DMS 273 (cell line): ENCODE measurements at regions not wholly inside any gene's neighbourhood (a gene's known extent, or its start where the extent isn't known, plus 50 kb on each side); places are given as distances from the start of the nearest gene placed in this dataset.

Source experiments
- DNase-seq: peaks from one replicate; lab custom pipeline; 2025; ENCODE audit not compliant: unreplicated experiment; lab: John Stamatoyannopoulos, UW

- peak; percentile 62 for DNase-seq
These were observed 205.5 kb downstream of the UBE2E3 start for GRCh38 chr2:181185948-181186347.

GRCh38 chr2:181188605-181189004 is 208.2 kb downstream of the UBE2E3 start:
- no peak for DNase-seq

- no peak for DNase-seq
These were observed 209.5 kb downstream of the UBE2E3 start for GRCh38 chr2:181189951-181190350.

- peak; percentile 65 for DNase-seq
These were observed 210.3 kb downstream of the UBE2E3 start for GRCh38 chr2:181190711-181191110.

- DNase-seq: no peak
These were observed 213.1 kb downstream of the UBE2E3 start for GRCh38 chr2:181193550-181193949.

- DNase-seq: no peak
These were observed 216.0 kb downstream of the UBE2E3 start for GRCh38 chr2:181196401-181196800.

GRCh38 chr2:181197140-181197760 is 216.8 kb downstream of the UBE2E3 start:
- no peak for DNase-seq

- DNase-seq: no peak
These were observed 217.9 kb downstream of the UBE2E3 start for GRCh38 chr2:181198183-181198864.

GRCh38 chr2:181203412-181203811 is 223.0 kb downstream of the UBE2E3 start:
- DNase-seq: no peak

GRCh38 chr2:181203916-181204315 is 223.5 kb downstream of the UBE2E3 start:
- no peak for DNase-seq

- peak; percentile 44 for DNase-seq
These were observed 238.0 kb downstream of the UBE2E3 start for GRCh38 chr2:181218401-181218821.

- no peak for DNase-seq
These were observed 234.0 kb upstream of the ITGA4 start for GRCh38 chr2:181223234-181223633.

- DNase-seq: no peak
These were observed 232.3 kb upstream of the ITGA4 start for GRCh38 chr2:181224866-181225265.

- no peak for DNase-seq
These were observed 228.5 kb upstream of the ITGA4 start for GRCh38 chr2:181228661-181229060.

- peak; percentile 71 for DNase-seq
These were observed 226.0 kb upstream of the ITGA4 start for GRCh38 chr2:181231151-181231550.

GRCh38 chr2:181231886-181232621 is 225.1 kb upstream of the ITGA4 start:
- peak; percentile 93 for DNase-seq

GRCh38 chr2:181234487-181234891 is 222.7 kb upstream of the ITGA4 start:
- peak; percentile 73 for DNase-seq

GRCh38 chr2:181235011-181235410 is 222.2 kb upstream of the ITGA4 start:
- DNase-seq: no peak

- no peak for DNase-seq
These were observed 221.3 kb upstream of the ITGA4 start for GRCh38 chr2:181235683-181236459.

GRCh38 chr2:181239201-181239799 is 217.9 kb upstream of the ITGA4 start:
- peak; percentile 10 for DNase-seq

- DNase-seq: peak; percentile 22
These were observed 216.3 kb upstream of the ITGA4 start for GRCh38 chr2:181240844-181241243.
